ENCODE measurements at regions not wholly inside any gene's neighbourhood (a gene's known extent, or its start where the extent isn't known, plus 50 kb on each side); places are given as distances from the start of the nearest gene placed in this dataset.

- no peak for TF ChIP-seq EZH2phosphoT487 (IDR thresholded peaks at IDR 0.05; ENCODE audit: borderline replicate concordance)
- TF ChIP-seq, protein P1, sequence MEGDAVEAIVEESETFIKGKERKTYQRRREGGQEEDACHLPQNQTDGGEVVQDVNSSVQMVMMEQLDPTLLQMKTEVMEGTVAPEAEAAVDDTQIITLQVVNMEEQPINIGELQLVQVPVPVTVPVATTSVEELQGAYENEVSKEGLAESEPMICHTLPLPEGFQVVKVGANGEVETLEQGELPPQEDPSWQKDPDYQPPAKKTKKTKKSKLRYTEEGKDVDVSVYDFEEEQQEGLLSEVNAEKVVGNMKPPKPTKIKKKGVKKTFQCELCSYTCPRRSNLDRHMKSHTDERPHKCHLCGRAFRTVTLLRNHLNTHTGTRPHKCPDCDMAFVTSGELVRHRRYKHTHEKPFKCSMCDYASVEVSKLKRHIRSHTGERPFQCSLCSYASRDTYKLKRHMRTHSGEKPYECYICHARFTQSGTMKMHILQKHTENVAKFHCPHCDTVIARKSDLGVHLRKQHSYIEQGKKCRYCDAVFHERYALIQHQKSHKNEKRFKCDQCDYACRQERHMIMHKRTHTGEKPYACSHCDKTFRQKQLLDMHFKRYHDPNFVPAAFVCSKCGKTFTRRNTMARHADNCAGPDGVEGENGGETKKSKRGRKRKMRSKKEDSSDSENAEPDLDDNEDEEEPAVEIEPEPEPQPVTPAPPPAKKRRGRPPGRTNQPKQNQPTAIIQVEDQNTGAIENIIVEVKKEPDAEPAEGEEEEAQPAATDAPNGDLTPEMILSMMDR (conservative IDR thresholded peaks at IDR 0.05; ENCODE audit: low read length) = no peak
- no peaks in the 10 kb centered on the region for H4K20me1 ChIP-seq (ENCODE audit: insufficient read depth, low read length, poor library complexity, severe bottlenecking)
- H3K4me3 ChIP-seq (ENCODE audit: low read length, poor library complexity, severe bottlenecking) = no peak overlapping the region
- no peaks in the 10 kb centered on the region for H3K27me3 ChIP-seq (ENCODE audit: insufficient read depth, low read length, poor library complexity, severe bottlenecking)
- H2AFZ ChIP-seq (ENCODE audit: low read length) = no peak overlapping the region
- no peaks in the 10 kb centered on the region for H3K79me2 ChIP-seq (ENCODE audit: insufficient read depth, low read length)
- no peaks in the 10 kb centered on the region for H3K36me3 ChIP-seq (ENCODE audit: insufficient read depth, low read length)
- no peak overlapping the region for H3K4me2 ChIP-seq (ENCODE audit: low read depth, low read length, poor library complexity, severe bottlenecking)
- H3K4me1 ChIP-seq (ENCODE audit: insufficient read depth, low read length, poor library complexity, severe bottlenecking) = peaks cover 7% of the 10 kb centered on the region
- no peaks in the 10 kb centered on the region for H3K9me2 ChIP-seq (replicated peaks; ENCODE audit: low read depth, low read length)
- no peaks in the 10 kb centered on the region for H3F3A ChIP-seq (ENCODE audit: low read depth)
- H3K9me3 ChIP-seq (ENCODE audit: insufficient read depth, low read depth, low read length) = no peaks in the 10 kb centered on the region
- no peak overlapping the region for H3K9ac ChIP-seq (ENCODE audit: low read depth, low read length, poor library complexity, severe bottlenecking)
Measured at GRCh38 chr13:64347664-64348063, 2882.5 kb downstream of the PCDH9 start.

DNA sequence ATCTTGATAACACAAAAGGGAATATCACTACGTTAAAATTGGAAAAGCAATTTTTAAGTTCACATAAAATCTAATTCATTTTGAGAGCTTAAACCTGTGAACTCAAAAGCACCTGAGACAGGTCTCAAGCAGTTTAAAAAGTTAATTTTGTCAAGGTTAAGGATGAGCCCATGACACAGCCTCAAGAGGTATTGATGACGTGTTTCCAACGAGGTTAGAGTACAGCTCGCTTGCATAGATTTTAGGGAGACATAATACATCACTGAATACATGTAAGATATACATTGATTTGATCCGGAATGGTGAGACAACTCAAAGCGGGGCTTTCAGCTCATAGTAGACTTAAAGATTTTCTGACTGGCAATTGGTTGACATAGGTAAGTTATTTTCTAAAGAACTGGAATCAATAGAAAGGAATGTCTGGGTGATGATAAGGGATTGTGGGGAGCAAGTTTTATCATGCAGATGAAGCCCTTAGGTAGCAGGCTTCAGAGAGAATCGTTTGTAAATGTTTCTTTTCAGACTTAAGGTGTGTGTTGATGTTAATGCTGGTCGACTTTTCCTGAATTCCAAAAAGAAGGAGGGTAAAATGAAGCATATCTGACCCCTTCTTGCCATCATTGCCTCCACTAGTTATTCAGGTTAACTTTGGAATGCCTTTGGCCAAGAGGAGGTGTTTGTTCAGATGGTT, 2890.6 kb downstream of the PCDH9 start:
- Histone ChIP-seq H3K9me3 (ENCODE audit: insufficient read depth, low read depth, low read length) (peaks cover 6% of the 10 kb centered on the region), H3F3A (ENCODE audit: low read depth) (no peaks in the 10 kb centered on the region), H3K4me1 (ENCODE audit: insufficient read depth, low read length, poor library complexity, severe bottlenecking) (no peaks in the 10 kb centered on the region), H2AFZ (ENCODE audit: low read length) (no peak overlapping the region), H3K36me3 (ENCODE audit: insufficient read depth, low read length) (no peaks in the 10 kb centered on the region), H4K20me1 (ENCODE audit: insufficient read depth, low read length, poor library complexity, severe bottlenecking) (no peaks in the 10 kb centered on the region), H3K27me3 (ENCODE audit: insufficient read depth, low read length, poor library complexity, severe bottlenecking) (no peaks in the 10 kb centered on the region), H3K9me2 (replicated peaks; ENCODE audit: low read depth, low read length) (no peaks in the 10 kb centered on the region), H3K4me3 (ENCODE audit: low read length, poor library complexity, severe bottlenecking) (no peak overlapping the region), H3K4me2 (ENCODE audit: low read depth, low read length, poor library complexity, severe bottlenecking) (no peak overlapping the region), H3K9ac (ENCODE audit: low read depth, low read length, poor library complexity, severe bottlenecking) (no peak overlapping the region), H3K79me2 (ENCODE audit: insufficient read depth, low read length) (no peaks in the 10 kb centered on the region)
- TF ChIP-seq EZH2phosphoT487 (IDR thresholded peaks at IDR 0.05; ENCODE audit: borderline replicate concordance) = no peak

- H3K9me3 ChIP-seq (ENCODE audit: insufficient read depth, low read depth, low read length) = peaks cover 14% of the 10 kb centered on the region
- H4K20me1 ChIP-seq (ENCODE audit: insufficient read depth, low read length, poor library complexity, severe bottlenecking) = no peaks in the 10 kb centered on the region
- TF ChIP-seq, protein P1 (conservative IDR thresholded peaks at IDR 0.05; ENCODE audit: low read length) = no peak
- TF ChIP-seq EZH2phosphoT487 (IDR thresholded peaks at IDR 0.05; ENCODE audit: borderline replicate concordance) = no peak
- H3F3A ChIP-seq (ENCODE audit: low read depth) = no peaks in the 10 kb centered on the region
- no peak overlapping the region for H3K4me2 ChIP-seq (ENCODE audit: low read depth, low read length, poor library complexity, severe bottlenecking)
- H3K9me2 ChIP-seq (replicated peaks; ENCODE audit: low read depth, low read length) = no peaks in the 10 kb centered on the region
- H2AFZ ChIP-seq (ENCODE audit: low read length) = no peak overlapping the region
- H3K4me1 ChIP-seq (ENCODE audit: insufficient read depth, low read length, poor library complexity, severe bottlenecking) = no peaks in the 10 kb centered on the region
- H3K36me3 ChIP-seq (ENCODE audit: insufficient read depth, low read length) = no peaks in the 10 kb centered on the region
- H3K27me3 ChIP-seq (ENCODE audit: insufficient read depth, low read length, poor library complexity, severe bottlenecking) = no peaks in the 10 kb centered on the region
- H3K79me2 ChIP-seq (ENCODE audit: insufficient read depth, low read length) = no peaks in the 10 kb centered on the region
- no peak overlapping the region for H3K9ac ChIP-seq (ENCODE audit: low read depth, low read length, poor library complexity, severe bottlenecking)
- H3K4me3 ChIP-seq (ENCODE audit: low read length, poor library complexity, severe bottlenecking) = no peak overlapping the region
Measured at GRCh38 chr13:64338671-64339070, 2891.5 kb downstream of the PCDH9 start.

DNA sequence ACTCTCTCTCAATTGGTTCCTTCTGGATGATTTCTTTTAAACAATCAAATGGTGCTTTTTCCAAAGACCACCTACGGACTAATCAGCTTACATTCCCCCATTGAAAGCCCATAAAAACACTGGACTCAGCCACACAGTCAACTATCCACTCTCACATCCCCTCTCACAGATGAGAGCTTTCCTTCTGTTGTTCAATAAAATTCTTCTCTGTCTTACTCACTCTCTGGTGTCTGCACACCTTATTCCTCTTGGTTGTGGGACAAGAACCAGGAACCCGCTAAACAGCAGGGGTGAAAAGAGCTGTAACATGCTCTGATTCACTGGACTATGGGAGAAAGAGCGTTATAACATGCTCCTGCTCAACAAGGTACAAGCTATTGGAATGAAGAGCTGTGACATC, 2896.2 kb downstream of the PCDH9 start:
- H3K4me2 ChIP-seq (ENCODE audit: low read depth, low read length, poor library complexity, severe bottlenecking) = no peak overlapping the region
- no peaks in the 10 kb centered on the region for H3F3A ChIP-seq (ENCODE audit: low read depth)
- TF ChIP-seq, protein P1 (conservative IDR thresholded peaks at IDR 0.05; ENCODE audit: low read length) = no peak
- TF ChIP-seq EZH2phosphoT487 (IDR thresholded peaks at IDR 0.05; ENCODE audit: borderline replicate concordance) = no peak
- H3K9me2 ChIP-seq (replicated peaks; ENCODE audit: low read depth, low read length) = no peaks in the 10 kb centered on the region
- H3K9me3 ChIP-seq (ENCODE audit: insufficient read depth, low read depth, low read length) = peaks cover 16% of the 10 kb centered on the region; the same call in 1 of the 2 replicates
- H3K9ac ChIP-seq (ENCODE audit: low read depth, low read length, poor library complexity, severe bottlenecking) = no peak overlapping the region
- H3K79me2 ChIP-seq (ENCODE audit: insufficient read depth, low read length) = no peaks in the 10 kb centered on the region
- H4K20me1 ChIP-seq (ENCODE audit: insufficient read depth, low read length, poor library complexity, severe bottlenecking) = no peaks in the 10 kb centered on the region
- no peak overlapping the region for H2AFZ ChIP-seq (ENCODE audit: low read length)
- no peaks in the 10 kb centered on the region for H3K4me1 ChIP-seq (ENCODE audit: insufficient read depth, low read length, poor library complexity, severe bottlenecking)
- no peaks in the 10 kb centered on the region for H3K27me3 ChIP-seq (ENCODE audit: insufficient read depth, low read length, poor library complexity, severe bottlenecking)
- H3K4me3 ChIP-seq (ENCODE audit: low read length, poor library complexity, severe bottlenecking) = no peak overlapping the region
- no peaks in the 10 kb centered on the region for H3K36me3 ChIP-seq (ENCODE audit: insufficient read depth, low read length)

All from Loucy (cell line).